Activated T-helper 17 cell treated with anti-CD3 and anti-CD28 coated beads, Interleukin-2, amount 50 U/mL, for 72 hours (primary cell): ENCODE measurements at regions not wholly inside any gene's neighbourhood (a gene's known extent, or its start where the extent isn't known, plus 50 kb on each side); places are given as distances from the start of the nearest gene placed in this dataset.

Experiments used
- ATAC-seq: fragments of 150-1000 bp; cut with Tn5 transposase; replicated peaks from 2 replicates; pipeline ENCODE4 v1.10.0; 2021; ENCODE audit warnings: mild to moderate bottlenecking, moderate library complexity
- H3K27ac Mint-ChIP-seq: one replicate; pipeline ENCODE4 v1.8.0; 2022; ENCODE audit warnings: mixed read lengths
- H3K27me3 Mint-ChIP-seq: one replicate; pipeline ENCODE4 v1.8.0; 2022; ENCODE audit warnings: mixed read lengths
- H3K36me3 Mint-ChIP-seq: one replicate; pipeline ENCODE4 v1.8.0; 2022; ENCODE audit warnings: low read depth, mild to moderate bottlenecking, mixed read lengths
- H3K4me1 Mint-ChIP-seq: one replicate; pipeline ENCODE4 v1.8.0; 2022; ENCODE audit warnings: mixed read lengths
- H3K4me3 Mint-ChIP-seq: one replicate; pipeline ENCODE4 v1.8.0; 2022; ENCODE audit warnings: mild to moderate bottlenecking, mixed read lengths
- H3K9me3 Mint-ChIP-seq: one replicate; pipeline ENCODE4 v1.8.0; 2022; ENCODE audit warnings: mixed read lengths

DNA sequence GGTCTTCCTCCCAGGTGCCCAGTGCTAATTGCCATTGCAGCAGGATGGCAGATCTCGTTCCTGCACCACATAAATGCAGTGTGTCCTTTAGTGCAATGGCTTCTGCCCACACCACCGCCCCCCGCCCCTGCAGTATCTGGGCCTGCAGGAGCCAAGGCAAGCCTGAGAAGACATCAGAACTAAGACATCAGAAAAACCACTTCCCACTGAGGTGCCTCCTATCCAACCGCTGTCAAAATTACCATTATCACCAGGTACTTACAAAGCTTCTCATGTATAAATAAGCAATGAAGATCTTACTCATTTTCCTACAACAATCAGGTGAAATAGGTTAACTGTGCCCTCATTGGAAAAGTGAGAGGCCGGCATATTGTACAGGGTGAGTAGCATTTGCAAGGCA, 228.8 kb downstream of the FBXO15 start:
- Mint-ChIP-seq H3K27me3 (peaks cover 13% of the 10 kb centered on the region), H3K27ac (no peak overlapping the region), H3K4me1 (no peaks in the 10 kb centered on the region), H3K4me3 (no peak overlapping the region), H3K36me3 (no peaks in the 10 kb centered on the region), H3K9me3 (no peaks in the 10 kb centered on the region)
- no peak for ATAC-seq

DNA sequence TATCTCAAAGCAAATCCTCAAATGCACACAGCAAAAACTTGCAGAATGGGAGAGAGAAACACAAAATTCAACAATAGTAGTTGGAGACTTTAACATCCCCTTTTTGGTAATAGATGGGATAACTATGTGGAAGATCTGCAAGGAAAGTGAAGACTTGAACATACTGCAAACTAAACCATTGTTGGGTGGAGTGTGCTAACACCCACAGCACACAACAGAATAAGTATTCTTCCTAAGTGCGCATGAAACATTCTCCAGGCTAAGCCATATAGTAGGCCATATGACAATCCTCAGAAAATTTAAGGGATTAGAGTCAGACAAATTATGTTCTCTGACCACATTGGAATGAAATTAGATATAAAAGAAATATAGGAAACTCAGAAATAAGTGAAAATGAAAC, 230.6 kb downstream of the FBXO15 start:
- H3K4me3 Mint-ChIP-seq: no peak overlapping the region
- H3K36me3 Mint-ChIP-seq: no peaks in the 10 kb centered on the region
- ATAC-seq: no peak
- H3K9me3 Mint-ChIP-seq: no peaks in the 10 kb centered on the region
- peaks cover 17% of the 10 kb centered on the region for H3K27me3 Mint-ChIP-seq
- H3K27ac Mint-ChIP-seq: no peak overlapping the region
- H3K4me1 Mint-ChIP-seq: no peaks in the 10 kb centered on the region

DNA sequence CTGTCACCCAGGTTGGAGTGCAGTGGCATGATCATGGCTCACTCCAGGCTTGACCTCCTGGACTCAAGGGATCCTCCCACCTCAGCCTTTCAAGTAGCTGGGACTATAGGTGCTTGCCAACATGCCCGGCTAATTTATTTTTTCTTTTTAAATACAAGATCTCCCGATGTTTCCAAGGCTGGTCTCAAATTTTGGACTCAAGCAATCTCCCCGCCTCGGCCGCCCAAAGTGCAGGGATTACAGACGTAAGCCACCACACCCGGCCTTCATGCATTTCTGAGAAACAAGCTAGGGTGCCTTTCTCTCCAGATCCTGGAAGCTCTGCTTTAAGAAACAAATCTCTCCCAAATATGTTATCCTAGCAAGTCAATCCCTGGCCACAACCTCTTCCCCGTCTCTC, 234.1 kb downstream of the FBXO15 start:
- Mint-ChIP-seq H3K4me1 (no peaks in the 10 kb centered on the region), H3K4me3 (no peak overlapping the region), H3K27ac (no peak overlapping the region), H3K36me3 (no peaks in the 10 kb centered on the region), H3K27me3 (peaks cover 18% of the 10 kb centered on the region), H3K9me3 (no peaks in the 10 kb centered on the region)
- no peak for ATAC-seq

DNA sequence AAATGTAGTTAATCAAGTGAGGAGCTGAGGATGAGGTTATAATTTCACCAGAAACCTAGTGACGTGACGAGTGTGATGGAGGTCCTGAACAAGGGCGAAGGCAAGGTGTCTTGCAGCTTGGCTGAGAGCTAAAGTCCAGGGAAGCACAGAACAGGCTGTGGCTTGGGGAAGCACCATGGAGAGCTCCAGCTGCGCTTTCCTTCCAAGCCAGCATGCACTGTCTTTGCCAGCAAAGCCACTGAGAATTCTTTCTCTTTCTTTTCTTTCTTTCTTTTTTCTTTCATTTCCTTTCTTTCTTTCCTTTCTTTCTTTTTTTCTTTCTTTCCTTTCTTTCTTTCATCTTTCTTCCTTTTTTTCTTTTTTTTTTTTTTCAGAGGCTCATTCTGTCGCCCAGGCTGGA, 239.3 kb downstream of the FBXO15 start:
- Mint-ChIP-seq H3K27ac (no peak overlapping the region), H3K27me3 (peaks cover 15% of the 10 kb centered on the region), H3K4me3 (no peak overlapping the region), H3K9me3 (no peaks in the 10 kb centered on the region), H3K36me3 (no peaks in the 10 kb centered on the region), H3K4me1 (no peaks in the 10 kb centered on the region)
- no peak for ATAC-seq

DNA sequence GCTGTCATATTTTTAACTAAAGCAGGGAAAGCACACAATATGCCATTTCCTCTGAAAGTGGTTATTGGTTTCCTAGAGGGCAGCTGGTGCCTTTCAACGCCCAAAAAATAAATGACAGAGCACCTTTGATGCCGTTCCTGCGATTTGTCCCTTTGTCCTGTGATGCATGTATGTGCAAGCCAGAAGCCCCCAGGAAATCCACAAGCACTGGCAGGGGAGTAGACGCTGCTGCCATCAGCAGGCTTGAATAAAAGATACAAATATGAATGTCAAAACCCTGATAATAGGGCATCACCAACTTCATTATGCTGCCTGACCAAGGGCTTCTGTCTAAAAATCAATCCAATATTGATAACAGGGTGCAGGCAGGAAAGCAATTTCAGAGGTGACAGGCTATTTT, 246.1 kb downstream of the FBXO15 start:
- no peak overlapping the region for H3K4me3 Mint-ChIP-seq
- no peak overlapping the region for H3K27ac Mint-ChIP-seq
- H3K9me3 Mint-ChIP-seq: no peaks in the 10 kb centered on the region
- ATAC-seq: no peak
- peaks cover 6% of the 10 kb centered on the region for H3K27me3 Mint-ChIP-seq
- no peaks in the 10 kb centered on the region for H3K4me1 Mint-ChIP-seq
- no peaks in the 10 kb centered on the region for H3K36me3 Mint-ChIP-seq

DNA sequence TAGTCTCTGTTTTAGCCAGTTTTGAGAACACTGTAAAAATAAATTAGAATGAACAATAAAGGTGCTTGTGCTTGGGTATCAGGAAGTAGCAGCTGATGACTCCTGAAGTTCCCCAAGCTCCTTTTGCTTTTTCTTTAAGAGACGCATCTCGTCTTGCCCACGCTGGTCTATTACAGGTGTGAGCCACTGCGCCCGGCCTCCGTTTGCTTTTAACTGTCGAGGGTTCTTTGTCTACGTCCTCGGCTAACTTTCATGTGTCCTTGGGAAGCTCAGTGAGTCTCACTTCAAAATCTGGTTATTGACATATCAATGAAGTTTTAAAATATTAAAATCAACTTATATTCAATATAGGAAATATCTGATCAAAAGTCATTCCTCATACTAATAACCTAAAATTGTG, 246.5 kb downstream of the FBXO15 start:
- Mint-ChIP-seq H3K27ac (no peak overlapping the region), H3K4me1 (no peaks in the 10 kb centered on the region), H3K9me3 (no peaks in the 10 kb centered on the region), H3K36me3 (no peaks in the 10 kb centered on the region), H3K4me3 (no peak overlapping the region), H3K27me3 (peaks cover 2% of the 10 kb centered on the region)
- no peak for ATAC-seq

DNA sequence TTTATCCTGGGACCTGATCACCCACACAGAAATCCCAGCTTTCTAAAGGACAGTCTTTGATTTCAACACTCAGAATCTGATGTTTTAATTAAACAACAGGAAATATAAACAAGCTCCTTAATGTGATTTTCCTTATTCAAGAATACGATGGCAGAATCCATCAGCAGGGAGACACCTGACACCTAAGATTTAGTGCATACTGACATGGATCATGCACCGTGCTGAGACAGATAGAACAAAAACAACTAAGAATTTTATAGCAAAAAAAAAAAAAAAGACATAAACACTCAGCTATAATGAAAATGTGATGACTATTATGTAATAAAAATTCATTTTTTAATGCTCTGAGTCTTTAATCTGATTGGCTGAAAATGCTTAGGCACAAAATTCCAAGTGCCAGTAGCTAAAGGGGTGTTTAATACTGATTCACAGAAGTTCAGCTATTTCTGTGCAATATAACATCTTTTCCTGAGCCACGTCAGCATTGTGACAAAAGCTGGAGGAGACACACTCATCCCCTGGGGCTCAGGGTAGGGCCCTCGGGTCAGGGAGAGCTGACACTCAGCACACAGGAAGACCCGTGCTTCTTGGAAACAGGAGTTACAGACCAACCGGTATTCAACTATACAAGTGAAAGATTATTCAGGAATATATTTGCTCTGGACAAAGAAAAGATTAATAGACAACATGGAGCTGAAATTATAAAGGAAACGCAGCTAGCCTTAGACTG, 247.4 kb downstream of the FBXO15 start:
- peaks cover 2% of the 10 kb centered on the region for H3K27me3 Mint-ChIP-seq
- no peak overlapping the region for H3K27ac Mint-ChIP-seq
- H3K36me3 Mint-ChIP-seq: no peaks in the 10 kb centered on the region
- no peaks in the 10 kb centered on the region for H3K4me1 Mint-ChIP-seq
- no peak for ATAC-seq
- no peaks in the 10 kb centered on the region for H3K9me3 Mint-ChIP-seq
- H3K4me3 Mint-ChIP-seq: no peak overlapping the region

DNA sequence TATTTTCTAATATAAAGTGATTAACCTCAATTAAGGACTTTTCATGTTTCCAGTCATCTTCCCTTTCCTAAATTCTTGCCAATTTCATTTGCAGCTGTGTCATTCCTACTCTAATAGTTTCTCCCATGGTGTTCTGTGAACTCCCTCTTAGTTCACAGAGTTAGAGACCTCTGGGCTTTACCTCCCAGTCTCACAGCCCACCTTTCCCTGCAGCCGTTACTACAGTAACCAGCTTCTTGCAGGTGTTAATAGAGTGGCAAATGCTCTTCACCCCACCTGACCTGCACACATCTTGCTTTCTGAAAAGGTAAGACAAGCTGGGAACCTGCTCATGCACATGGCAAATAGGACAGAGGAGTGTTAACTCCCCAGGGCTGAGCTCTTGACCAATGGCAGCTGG, 250.1 kb downstream of the FBXO15 start:
- Mint-ChIP-seq H3K36me3 (no peaks in the 10 kb centered on the region), H3K4me3 (no peak overlapping the region), H3K4me1 (no peaks in the 10 kb centered on the region), H3K27me3 (peaks cover 6% of the 10 kb centered on the region), H3K9me3 (no peaks in the 10 kb centered on the region), H3K27ac (no peak overlapping the region)
- ATAC-seq: no peak

DNA sequence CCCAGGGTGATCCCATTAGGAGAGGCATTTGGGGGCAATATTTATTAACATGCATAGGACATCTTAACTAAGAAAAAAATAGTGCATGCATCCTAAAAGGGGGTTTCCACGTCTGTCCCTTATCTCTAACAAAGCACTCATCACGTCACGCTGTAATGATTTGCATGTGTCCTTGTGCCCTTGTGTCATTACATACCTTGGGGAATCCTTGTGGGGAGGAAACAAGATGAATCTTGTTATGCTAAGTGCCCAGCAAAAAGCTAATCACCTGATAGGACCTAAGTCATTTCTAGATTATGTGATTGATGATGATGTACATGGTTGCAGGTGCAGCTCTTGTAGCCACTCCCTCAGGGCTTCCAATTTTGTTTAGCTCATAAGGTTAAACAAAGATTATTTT, 250.9 kb downstream of the FBXO15 start:
- ATAC-seq: no peak
- Mint-ChIP-seq H3K27ac (no peak overlapping the region), H3K36me3 (no peaks in the 10 kb centered on the region), H3K4me3 (no peak overlapping the region), H3K4me1 (no peaks in the 10 kb centered on the region), H3K27me3 (peaks cover 6% of the 10 kb centered on the region), H3K9me3 (no peaks in the 10 kb centered on the region)

DNA sequence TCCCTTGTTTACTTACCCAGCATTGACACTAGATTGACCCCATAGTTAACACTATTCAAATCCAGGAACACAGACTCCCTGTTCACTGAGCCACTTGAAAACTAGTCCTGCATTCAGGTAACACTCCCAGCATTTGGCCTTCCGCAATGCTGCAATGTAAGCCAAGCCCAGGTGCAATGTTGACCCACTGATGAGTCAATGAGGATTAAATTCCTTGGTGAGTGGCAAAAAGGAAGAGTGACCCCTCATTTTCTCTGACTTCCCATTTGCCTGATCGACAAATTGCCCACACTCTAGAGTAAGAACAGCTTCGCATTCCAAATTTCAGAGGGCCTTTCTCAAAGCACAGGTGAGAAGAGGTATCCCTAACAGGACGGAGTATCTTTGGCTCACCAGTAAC, 251.9 kb downstream of the FBXO15 start:
- H3K4me1 Mint-ChIP-seq: no peaks in the 10 kb centered on the region
- no peak overlapping the region for H3K4me3 Mint-ChIP-seq

DNA sequence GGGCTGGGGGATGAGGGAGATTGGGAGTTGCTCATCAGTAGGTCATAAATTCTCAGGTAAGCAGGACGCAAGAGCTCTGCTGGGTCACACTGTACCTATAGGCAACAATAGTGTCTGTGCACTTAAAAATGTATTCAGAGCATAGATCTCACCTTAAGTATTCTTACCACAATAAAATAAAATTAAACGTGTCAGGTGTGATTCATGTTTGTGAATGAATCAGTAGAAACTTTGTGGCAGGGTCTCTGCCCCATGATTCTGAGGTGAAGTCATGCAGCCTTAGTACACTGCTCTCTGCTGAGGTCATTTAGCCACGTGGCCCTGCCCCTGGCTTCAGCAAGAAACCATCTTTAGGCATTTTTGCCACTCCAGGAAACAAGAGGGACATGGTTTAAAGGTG, 253.8 kb downstream of the FBXO15 start:
- ATAC-seq: peak; percentile 50
- Mint-ChIP-seq H3K4me3 (no peak overlapping the region), H3K36me3 (no peaks in the 10 kb centered on the region), H3K4me1 (no peaks in the 10 kb centered on the region), H3K27ac (no peak overlapping the region), H3K27me3 (peaks cover 9% of the 10 kb centered on the region), H3K9me3 (no peaks in the 10 kb centered on the region)

More for the DNA sequence above, 251.9 kb downstream of the FBXO15 start:
- Mint-ChIP-seq H3K36me3 (no peaks in the 10 kb centered on the region), H3K9me3 (no peaks in the 10 kb centered on the region), H3K27ac (no peak overlapping the region), H3K27me3 (peaks cover 9% of the 10 kb centered on the region)
- ATAC-seq: no peak

DNA sequence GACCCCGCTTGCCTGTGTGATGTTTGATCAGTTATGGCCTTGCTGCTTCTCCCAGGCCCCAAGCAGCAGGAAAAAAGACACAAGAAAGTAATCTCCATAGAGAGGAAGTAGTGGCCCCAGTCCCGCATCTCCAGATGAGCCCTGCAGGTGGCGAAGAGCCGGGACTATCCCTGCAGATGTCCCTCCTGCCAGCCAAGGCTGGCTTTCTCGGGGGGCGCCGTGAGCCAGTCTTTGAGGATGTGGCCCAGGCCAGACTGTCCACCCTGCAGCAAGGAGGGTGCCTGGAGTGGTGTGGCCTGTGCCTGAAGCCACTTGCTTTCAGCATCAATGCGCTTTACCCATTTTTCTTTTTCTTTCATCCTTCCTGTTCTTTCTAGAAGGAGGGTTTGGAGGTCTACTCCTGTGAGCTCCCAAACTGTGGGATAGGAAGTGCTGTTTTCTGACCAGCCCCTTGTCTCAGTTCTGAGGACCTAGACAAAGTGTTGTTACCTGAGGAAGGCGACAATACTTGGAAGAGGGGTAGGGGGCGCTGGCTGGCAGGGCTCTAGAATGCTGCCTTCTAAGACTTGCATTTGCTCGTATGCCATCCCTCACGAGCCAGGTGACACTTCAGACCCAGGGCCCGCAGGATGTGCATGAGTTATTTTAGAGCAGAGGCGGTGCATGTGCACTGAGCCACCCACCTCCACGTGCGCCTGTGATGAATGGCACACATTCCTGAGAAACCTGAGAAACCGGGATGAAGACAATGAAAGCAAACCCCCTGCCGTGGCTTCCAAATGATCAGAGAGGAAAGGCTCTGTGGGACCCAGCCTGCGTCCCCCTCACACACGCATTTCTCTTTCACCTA, 255.8 kb downstream of the FBXO15 start:
- Mint-ChIP-seq H3K4me3 (no peak overlapping the region), H3K4me1 (no peaks in the 10 kb centered on the region), H3K9me3 (no peaks in the 10 kb centered on the region), H3K36me3 (no peaks in the 10 kb centered on the region), H3K27ac (no peak overlapping the region), H3K27me3 (peaks cover 6% of the 10 kb centered on the region)
- ATAC-seq: no peak

DNA sequence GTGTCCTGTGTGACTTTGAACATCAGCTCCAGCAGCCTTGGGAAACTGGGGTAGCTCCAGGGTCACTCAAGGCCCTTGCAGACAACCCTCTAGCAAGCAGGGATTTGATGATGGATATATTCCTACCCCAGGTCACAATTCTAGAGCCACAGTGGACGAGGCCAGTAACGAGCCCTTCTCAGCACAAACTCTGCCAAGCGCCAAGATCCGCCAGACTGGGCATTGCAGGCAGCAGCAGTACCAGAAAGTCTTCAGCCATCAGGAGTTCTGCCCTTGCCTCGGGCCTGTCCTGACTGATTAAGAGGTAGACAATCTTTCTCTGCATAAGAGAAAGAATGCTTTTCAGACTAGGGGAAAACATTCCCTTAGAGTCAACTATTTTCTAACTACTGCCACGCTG, 259.1 kb downstream of the FBXO15 start:
- H3K4me1 Mint-ChIP-seq: no peaks in the 10 kb centered on the region
- H3K27ac Mint-ChIP-seq: no peak overlapping the region
- no peaks in the 10 kb centered on the region for H3K36me3 Mint-ChIP-seq
- no peaks in the 10 kb centered on the region for H3K9me3 Mint-ChIP-seq
- H3K27me3 Mint-ChIP-seq: peaks cover 14% of the 10 kb centered on the region
- H3K4me3 Mint-ChIP-seq: no peak overlapping the region
- ATAC-seq: no peak

DNA sequence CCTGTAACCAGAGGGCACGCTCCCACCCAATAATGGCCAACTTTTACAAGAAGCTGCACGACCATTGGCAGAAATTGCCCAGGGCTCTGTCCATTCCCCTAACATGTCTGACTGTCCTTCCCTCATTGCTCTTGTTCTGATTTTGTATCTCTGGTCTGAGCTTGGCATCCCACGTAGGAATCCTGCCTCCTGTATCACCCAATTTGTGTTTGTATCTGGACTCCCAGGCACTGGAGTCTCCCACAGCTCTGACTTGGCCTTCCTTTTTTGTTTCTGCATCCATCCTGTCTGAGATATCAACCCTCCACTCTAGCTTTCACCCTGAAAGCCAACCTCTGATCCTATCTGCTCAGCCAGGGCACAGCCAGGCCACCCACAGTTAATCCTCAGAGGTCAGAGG, 259.8 kb downstream of the FBXO15 start:
- Mint-ChIP-seq H3K9me3 (no peaks in the 10 kb centered on the region), H3K4me3 (no peak overlapping the region), H3K27me3 (peaks cover 12% of the 10 kb centered on the region), H3K36me3 (no peaks in the 10 kb centered on the region), H3K4me1 (no peaks in the 10 kb centered on the region), H3K27ac (no peak overlapping the region)
- ATAC-seq: no peak

DNA sequence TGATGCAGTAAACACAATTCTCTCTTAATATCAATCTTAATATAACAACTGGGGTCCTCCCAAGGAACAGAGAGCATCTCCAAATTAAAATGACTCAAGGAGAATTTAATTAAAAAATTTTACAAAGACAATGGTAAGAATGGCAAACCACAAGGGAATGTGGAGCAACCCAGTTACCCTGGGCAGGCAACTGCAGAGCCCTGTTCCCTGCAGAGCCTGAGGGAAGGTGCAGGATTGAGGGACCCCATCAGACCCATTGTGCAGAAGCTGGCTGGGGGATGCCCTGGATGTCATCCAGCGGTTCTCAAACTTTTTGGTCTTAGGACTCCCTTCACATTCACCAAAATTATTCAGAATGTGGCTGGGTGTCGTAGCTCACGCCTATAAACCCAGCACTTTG, 262.8 kb downstream of the FBXO15 start:
- Mint-ChIP-seq H3K36me3 (no peaks in the 10 kb centered on the region), H3K27ac (no peak overlapping the region), H3K9me3 (no peaks in the 10 kb centered on the region), H3K27me3 (peaks cover 7% of the 10 kb centered on the region), H3K4me3 (no peak overlapping the region), H3K4me1 (no peaks in the 10 kb centered on the region)
- no peak for ATAC-seq
